GM19455 (cell line): ENCODE measurements at regions not wholly inside any gene's neighbourhood (a gene's known extent, or its start where the extent isn't known, plus 50 kb on each side); places are given as distances from the start of the nearest gene placed in this dataset.

Source experiments
- ATAC-seq: cut with Tn5 transposase; IDR thresholded peaks from one replicate; pipeline ENCODE4 v1.9.1; 2021; ENCODE audit not compliant: unreplicated experiment

DNA sequence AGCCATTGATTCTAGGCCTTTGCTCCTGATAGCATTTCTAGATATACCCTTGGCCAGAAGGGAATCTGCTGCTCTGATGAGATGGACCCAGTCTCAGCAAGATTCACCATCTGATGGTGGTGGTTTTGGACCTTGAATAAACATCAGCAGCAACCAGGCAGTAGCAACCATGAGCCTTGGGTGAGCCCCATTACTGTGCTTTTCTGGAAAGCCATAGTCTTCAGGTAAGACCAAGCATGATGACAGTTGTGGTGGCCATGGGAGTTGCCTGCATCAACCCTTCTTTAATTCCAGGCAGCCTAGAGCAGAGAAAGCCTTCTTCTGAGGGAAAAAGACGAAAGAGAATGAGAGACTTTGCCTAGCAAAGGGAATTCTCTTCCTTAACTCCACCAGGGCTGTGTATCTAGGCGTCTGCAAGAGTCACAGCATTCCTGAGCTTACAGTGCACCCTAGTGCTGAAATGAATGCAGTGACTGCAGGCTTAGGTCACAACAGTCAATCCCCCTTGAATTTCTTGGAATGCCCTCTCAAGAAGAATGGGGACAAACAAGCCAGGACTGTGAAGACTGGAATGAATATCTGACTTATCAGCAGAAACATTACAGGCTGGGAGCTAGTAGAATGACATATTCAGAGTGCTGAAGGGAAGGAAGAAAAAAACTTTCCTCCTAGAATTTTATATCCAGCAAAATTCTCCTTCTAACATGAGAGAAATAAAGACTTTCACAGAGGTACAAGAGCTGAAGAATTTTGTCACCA is 942.4 kb upstream of the PCDH20 start:
- ATAC-seq, result peak; percentile 69

- no peak for ATAC-seq
Observed at GRCh38 chr13:62356977-62357376, 941.3 kb upstream of the PCDH20 start.

GRCh38 chr13:62337109-62337880 is 921.6 kb upstream of the PCDH20 start:
- no peak for ATAC-seq

- ATAC-seq, result no peak
Observed at GRCh38 chr13:62336507-62336906, 920.9 kb upstream of the PCDH20 start.

- no peak for ATAC-seq
Observed at GRCh38 chr13:62333466-62333865, 917.8 kb upstream of the PCDH20 start.

GRCh38 chr13:62331384-62331783 is 915.7 kb upstream of the PCDH20 start:
- no peak for ATAC-seq

DNA sequence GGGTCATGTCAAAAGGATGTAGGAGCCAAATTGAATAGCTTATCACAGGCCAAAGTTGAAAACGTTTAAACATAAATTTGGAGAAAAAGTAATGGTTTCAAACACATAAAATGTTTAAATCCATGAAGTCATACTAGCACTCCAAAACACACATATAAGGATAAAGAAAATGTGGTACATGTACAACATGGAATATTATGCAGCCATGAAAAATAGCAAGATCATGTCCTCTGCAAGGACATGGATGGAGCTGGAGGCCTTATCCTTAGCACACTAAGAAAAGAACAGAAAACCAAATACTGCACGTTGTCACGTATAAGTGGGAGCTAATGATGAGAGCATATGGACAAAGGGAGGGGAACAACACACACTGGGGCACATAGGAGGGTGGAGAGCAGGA is 911.7 kb upstream of the PCDH20 start:
- ATAC-seq, result no peak

- ATAC-seq, result no peak
Observed at GRCh38 chr13:62324842-62325241, 909.2 kb upstream of the PCDH20 start.

GRCh38 chr13:62321895-62322294 is 906.2 kb upstream of the PCDH20 start:
- ATAC-seq, result no peak

GRCh38 chr13:62321139-62321538 is 905.5 kb upstream of the PCDH20 start:
- ATAC-seq, result no peak

- no peak for ATAC-seq
Observed at GRCh38 chr13:62320129-62321108, 904.8 kb upstream of the PCDH20 start.

DNA sequence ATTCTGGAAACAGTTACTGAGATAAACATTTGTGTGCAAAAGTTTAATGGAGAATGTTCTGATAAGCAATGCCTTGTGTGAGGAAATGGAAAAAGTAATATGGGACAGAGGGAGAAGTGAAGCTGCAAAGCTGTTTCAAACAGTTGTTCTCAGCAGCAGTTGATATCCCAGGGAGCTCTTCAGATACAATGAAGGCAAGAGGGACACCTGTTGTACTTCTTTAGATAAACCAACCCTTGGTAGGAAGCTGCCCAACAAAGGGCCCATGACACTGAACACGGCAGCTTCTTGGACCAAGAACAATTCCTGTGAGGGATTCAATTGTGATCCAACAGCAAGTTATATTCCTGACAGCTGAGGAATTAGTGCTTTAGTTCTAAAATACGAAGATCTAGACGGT is 894.3 kb upstream of the PCDH20 start:
- ATAC-seq, result no peak

- peak; percentile 86 for ATAC-seq
Observed at GRCh38 chr13:62305756-62306155, 890.1 kb upstream of the PCDH20 start.

DNA sequence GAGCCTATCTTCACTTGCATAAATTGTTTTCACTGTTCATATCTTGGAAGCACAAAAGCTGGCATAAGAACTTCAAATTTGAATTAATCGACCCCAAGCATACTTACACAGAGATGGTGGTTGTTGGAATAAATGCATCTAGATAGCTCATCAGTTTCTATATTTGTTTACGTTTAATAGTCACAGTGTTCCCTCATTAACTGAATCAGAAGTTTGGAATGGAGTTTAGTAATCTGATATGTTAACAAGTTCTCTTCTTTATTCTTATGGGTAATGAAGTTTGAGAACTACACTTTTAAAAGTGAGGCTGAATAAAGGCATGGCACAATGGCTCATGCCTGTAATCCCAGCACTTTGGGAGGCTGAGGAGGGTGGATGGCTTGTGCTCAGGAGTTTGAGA is 886.7 kb upstream of the PCDH20 start:
- no peak for ATAC-seq

- ATAC-seq, result no peak
Observed at GRCh38 chr13:62299988-62300387, 884.3 kb upstream of the PCDH20 start.

GRCh38 chr13:62296812-62297211 is 881.2 kb upstream of the PCDH20 start:
- no peak for ATAC-seq

DNA sequence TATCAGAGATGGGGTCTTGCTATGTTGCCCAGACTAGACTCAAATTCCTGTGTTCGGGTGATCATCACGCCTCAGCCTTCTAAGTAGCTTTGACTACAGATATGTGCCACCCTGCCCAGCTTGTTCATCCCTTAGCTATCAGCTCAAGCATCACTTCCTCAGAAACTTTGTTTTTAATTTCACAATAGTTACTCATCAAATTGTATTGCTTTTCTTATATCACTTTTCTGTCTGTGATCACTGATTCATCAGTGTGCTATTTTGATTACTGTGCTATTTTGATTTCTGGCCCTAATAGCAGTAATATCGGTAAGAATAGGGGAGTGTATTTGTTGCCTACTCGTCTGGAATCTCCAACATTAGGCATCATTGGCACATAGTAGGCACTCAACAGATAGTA is 878.6 kb upstream of the PCDH20 start:
- no peak for ATAC-seq

DNA sequence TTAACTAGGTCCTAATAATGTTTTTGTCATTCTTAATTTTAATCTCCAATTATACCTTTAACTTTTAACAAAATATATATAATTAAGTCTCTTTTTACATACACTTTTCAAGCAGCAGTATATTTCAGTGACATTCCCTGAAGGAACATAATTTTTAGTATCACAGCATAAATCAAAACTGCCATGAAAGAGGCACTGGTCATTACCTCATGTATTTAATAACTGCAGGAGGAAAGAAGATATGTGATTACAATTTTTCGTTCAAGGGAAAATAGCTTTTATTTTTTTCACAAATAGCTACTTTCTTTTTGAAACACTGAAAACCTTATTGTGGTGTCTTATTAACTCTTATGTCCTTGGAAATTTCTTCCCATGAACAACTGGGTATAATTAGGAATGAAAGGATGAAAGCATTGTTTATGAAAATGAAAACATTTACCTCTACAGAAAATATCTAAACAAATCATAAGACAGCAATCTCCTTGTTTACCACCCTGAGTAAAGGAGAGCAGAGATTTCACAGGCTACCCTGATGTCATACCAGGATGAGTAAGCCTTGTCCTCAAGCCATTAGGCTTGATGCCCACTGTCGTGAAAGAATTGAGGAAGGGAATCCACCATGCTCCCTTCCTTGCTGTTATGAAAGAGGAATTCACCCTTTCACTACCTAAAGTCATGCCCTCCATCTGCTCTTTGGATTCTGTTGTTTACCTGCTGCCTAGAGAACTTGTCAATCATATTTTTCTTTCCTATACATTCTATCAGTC is 877.2 kb upstream of the PCDH20 start:
- no peak for ATAC-seq

DNA sequence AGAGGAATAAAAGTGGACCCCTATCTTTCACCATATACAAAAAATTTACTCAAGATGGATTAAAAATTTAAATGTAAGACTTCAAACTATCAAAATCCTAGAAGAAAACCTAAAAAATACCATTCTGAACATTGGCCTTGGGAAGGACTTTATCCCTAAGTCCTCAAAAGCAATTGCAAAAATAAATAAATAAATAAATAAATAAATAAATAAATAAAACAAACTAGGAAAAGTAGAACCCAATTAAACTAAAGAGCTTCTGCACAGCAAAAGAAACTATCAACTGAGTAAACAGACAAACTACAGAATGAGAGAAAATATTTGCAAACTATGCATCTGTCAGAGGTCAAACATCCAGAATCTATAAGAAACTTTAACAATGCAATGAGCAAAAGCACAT is 874.9 kb upstream of the PCDH20 start:
- ATAC-seq, result no peak

DNA sequence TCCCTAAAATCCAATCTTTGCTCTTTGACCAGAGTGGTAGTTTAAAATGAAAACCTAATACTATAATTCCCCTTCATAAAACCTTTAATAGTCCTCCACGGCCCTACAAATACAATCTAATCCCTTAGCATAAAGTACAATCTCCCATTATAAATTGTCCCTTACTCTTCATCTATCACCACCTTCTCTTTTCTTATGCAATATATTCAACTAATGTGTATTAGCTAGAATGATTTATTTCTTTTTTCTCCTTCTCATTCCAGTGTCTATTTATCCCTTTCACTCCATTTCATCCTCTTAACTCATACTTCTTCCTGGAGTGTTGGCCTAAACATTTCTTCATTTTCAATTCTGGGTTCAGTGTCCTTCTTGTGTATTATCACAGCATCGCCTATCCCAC is 872.1 kb upstream of the PCDH20 start:
- no peak for ATAC-seq

DNA sequence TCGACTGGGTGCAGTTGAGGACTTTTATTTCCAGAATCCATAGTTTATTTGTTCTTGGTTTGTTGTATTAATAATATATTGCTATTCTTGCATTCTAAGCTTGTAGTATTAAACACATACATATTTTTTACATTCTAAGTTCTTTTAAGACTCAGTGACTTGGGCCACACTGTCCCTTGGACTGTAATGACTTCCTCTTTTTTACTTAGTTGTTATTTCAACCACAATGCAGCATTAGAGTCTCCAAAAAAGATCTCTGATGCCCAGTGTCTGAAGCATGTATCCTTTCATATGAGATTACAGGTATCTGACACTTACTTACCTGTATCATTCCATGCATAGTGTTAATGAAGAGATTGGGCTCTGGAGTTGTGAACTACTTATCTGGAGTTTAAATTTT is 864.9 kb upstream of the PCDH20 start:
- no peak for ATAC-seq
